ENCODE measurements at regions not wholly inside any gene's neighbourhood (a gene's known extent, or its start where the extent isn't known, plus 50 kb on each side); places are given as distances from the start of the nearest gene placed in this dataset.

GRCh38 chrX:131779741-131780140, 235.9 kb downstream of the OR13H1 start:
- DNase-seq, result no peak

- DNase-seq, result no peak
Measured at GRCh38 chrX:131782646-131783045, 238.8 kb downstream of the OR13H1 start.

DNA sequence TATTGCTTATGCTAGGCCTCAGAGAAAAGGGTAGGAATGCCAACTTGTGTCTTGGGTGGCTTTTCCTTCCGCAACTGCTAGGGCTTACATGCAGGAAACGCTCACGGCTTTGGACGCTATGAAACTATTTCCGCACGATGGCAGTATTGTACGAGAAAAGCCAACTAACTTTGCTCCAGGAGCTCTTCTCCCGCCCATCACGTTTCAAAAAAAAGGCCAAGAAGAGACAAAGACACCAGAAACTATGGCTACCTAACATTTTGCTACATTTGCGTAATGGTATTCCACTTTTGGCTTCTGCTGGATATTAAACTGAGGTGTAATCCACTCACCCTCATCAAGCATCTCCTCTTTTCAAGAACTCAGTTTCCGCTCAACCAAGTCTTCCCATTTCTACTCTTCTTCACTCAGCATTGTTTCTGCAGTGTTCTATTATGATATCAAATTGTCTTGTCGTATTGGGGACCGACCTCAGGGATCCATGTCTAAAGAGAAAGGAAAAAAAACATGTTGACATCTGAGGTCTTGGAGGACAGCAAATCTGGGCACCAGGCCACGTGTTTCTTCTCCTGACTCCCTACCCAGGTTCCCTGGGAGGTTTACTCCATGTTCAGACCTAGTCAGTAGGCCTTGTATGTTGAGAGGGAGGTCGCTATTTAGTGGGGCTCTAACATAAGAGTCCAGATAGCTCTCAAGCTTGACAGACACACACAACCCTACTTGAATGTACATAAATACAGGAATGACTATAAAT, 239.4 kb upstream of the STK26 start:
- DNase-seq, result peak; percentile 75

DNA sequence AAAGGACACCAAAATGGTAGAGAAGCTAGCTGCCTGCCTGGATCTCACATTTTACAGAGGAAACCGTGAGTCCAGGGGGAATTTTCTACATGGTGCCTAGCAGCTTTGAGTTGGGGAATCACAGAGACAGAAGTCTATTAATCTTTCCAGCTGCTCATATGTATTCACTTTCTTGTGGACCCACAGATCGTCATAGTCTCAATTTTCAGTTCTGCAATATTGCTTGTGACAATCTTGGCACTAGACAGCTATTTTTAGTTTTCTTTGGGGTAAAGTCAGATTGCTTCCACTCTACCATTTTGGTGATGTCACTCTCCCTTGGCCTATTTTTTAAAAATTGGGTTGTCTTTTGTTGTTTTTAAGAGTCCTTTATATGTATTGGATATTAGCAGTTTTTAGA, 233.4 kb upstream of the STK26 start:
- no peak for DNase-seq

DNA sequence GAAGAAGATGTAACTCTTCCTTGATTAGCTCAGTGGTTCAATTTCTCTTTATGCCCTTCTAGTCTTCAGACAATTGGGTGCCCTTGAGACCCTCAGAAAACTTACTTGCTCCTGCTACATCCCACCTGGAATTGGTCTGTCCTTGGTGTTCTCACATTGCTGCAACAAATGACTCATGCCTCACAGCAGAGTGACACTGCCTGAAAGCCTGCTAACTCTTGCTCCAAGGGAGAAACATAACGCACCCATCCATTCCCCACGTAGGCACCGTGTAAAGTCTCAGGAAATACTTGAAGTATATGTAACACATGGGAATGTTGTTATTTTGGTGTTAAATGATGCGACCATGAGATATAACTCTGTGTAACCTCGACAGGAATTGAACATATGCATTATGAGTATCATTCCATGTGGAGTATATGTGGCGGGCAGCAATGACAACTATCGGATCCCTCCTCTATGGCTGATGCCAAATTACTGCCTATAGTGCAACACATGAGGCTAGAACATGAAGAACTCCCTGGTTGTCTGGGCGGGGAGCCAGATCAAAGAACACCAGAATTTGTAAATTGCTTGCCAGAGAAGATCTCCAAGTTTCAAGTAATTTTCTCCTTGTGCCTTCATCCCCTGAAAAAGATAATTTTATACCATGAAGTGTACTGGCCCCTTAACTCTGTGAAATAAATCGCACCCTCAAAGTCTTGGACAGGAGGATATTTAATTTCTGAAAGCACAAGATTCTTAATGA, 231.3 kb upstream of the STK26 start:
- DNase-seq, result no peak

- peak; percentile 88 for DNase-seq
Measured at GRCh38 chrX:131792356-131792749, 230.7 kb upstream of the STK26 start.

DNA sequence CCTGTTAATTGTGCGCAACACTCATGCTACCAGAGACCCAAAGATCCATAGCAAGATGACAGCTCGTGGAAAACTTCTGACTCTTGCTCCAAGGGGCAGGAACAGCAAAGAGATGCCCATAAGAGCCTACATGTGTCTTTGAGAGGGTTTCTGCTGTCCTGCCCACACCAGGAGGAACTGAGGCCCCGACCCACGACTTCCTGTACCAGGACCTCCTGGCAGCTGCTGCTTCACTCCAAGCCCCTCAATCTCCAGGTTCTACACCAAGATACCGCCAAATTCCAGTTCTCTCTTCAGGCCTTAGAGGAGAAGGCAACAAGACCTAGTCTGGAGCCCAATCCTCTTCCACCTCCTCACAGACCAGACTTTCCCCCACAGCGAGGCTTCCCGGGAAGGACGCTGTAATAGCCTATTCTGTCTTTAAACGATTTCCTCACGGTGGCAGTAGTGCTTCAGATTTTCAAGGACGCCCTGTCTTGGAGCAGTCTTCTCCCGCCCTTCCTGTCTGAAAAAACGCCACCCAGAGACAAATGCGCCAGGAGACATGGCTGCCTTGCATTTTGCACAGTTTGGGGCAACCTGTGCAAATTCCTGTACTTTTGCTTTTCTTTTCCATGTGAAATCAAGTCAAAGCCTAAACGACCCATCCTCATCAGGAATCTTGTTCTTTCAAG, 230.2 kb upstream of the STK26 start:
- DNase-seq, result peak; percentile 80

DNA sequence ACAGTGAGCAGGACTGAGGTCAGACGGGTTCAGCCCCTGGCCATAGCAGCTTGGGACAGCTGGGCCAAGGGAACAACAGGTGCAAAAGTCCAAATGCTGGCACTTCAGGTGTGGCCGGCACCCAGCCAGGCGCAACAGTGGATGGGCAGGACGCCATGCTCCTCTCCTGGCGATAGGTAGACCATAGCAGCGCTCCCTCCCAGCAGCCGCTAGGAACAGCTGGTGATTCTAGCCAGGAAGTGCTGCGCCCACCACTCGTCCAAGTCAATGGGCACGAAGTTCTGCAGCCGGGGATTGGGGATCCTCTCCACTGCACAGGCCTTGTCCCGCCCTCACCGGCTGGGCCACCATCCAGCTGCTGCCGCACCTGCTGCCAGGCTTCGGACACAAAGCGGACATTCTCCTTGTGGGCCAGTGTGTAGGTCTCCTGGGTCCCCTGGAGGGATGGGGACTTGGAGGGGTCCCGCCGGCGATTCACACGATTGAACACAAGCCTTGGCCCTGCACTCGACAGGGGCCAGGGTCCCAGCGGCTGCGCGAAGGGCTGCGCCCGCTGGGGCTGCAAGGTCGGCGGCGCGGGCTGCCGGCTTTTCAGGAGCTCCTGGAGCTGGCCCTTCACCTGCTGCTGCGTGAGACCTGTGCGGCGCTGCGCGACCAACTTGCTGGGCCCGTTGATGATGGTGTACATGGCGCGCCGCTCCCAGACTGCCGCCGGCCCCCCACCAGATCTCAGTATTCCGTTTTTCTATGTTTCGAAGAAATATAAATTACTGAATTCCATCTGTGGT, 227.5 kb upstream of the STK26 start:
- no peak for DNase-seq

GRCh38 chrX:131801066-131801465, 222.0 kb upstream of the STK26 start:
- DNase-seq, result no peak

DNA sequence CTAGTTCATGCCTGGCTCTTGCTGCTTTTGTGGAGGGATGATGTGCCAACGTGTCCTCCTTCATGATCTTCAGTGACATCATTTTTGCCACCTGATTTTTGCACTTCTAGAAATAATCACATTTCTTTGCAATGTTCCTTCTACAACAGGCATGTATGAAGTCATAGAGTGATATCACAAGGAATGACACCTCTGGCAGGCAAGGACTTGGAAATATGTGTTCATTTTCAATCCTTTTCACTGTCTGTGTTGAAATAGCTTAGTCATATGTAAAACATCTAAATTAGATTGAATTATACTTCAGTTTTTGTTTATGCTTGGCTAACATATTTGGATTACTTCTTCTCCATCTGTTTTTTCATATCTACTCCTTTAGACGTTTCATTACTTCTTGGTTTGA, 221.2 kb upstream of the STK26 start:
- no peak for DNase-seq

DNA sequence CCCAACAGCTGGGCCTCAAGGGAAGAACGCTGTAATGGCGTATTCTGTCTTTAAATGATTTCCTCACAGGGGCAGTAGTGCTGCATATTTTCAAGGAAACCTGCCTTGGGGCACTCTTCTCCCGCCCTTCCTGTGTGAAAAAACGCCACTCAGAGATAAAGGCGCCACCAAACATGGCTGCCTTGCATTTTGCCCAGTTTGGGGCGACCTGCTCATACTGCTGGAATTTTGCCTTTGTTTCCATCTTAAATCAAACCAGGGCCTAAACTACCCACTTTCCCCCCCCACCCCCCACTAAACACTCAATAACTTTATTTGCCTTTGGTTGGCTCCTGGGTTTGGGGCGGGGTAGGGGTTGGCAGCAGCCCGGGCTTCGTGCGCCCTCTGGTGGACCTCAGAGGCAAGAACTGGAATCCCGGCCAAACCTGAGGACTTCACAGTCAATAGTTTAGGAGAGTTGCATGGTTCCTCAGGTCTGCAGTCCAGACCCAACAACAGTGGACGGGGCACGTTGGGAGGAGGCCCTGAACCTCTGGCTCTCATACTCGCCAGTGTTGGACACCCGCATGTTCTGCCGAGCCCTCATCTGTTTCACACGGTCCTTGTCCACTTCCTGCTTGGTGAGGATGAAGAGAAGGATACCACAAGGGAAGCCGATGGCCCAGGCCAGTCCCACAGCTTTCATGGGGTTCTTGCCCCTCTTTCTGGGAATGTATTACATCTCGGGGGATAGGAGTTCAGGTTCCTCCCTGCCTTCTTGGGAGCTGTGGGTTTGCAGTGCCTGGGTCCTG, 220.1 kb upstream of the STK26 start:
- DNase-seq, result peak; percentile 67

DNA sequence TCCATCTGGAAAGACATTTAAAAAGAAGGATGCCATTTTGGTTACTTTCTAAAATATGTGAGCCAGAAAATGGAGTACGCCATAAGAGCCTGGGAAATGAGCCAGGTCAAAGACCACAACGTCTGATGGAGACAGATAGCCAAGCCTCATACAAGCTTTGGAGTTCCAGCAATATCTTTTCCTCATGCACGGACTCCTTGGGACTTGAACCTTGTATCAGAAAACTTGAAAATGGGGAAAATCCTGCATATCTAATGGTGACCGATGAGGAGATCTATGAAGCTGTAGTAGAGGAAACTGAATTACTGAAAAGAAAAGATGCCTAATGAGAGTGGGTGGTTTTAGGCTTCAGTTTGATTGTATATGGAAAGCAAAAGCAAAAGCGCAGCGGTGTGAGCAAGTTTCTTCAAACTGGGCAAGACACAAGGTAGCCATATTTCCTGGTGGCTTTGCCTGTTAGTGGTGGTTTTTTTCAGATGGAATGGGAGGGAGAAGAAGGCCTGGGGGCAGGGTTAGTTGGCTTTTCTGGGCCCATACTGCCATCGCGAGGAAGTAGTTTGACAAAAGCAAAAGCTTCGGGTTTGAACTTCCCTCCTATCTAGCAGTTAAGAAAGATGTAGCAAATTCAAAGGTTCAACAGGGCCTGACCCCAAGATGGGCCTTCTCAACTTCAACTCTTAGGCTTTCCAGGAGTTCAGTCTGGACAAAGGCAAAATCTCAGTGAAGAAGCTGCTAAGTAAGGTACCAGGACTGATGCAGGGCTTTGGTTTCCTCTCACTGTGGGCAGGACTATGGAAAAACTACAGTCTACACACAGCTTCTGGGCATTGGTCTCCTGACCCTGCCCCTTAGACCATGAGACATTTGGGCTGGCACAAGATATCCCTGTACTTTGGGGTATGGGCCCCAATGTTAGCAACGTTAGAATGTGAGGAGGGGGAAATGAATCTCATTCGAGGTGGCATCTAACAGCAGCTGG, 210.0 kb upstream of the STK26 start:
- peak; percentile 90 for DNase-seq

DNA sequence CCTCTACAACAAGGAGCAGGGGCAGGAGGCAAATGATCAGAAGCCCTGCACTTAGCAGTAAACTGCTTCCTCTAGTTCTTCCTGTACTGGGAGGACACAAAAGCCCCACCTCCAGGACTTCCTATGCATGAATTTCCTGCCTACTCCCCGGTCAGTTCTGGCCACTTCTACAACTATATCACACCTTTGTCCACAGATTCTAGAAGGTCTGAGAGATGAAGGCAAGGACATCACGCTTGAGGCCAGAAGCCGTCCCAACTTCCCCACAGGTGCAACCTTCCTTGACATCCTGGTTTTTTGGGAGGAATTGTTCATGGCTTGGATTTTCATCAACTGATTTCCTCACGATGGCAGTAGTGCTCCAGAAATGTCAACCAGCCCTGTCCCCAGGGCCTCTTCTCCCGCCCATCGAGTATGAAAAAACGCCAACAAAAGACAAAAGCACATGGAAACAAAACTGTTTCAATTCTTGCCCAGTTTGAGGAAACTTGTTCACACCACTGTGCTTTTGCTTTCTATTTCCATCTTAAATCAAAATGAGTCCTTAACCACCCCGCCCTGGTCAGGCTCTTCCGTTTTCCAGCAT, 206.5 kb upstream of the STK26 start:
- DNase-seq, result peak; percentile 78

- DNase-seq, result no peak
Measured at GRCh38 chrX:131818297-131818936, 204.7 kb upstream of the STK26 start.

GRCh38 chrX:131821945-131822622, 201.0 kb upstream of the STK26 start:
- DNase-seq, result peak; percentile 78

GRCh38 chrX:131826572-131826971, 196.5 kb upstream of the STK26 start:
- DNase-seq, result no peak

- peak; percentile 44 for DNase-seq
Measured at GRCh38 chrX:131827935-131828334, 195.2 kb upstream of the STK26 start.

GRCh38 chrX:131828482-131828881, 194.6 kb upstream of the STK26 start:
- no peak for DNase-seq

DNA sequence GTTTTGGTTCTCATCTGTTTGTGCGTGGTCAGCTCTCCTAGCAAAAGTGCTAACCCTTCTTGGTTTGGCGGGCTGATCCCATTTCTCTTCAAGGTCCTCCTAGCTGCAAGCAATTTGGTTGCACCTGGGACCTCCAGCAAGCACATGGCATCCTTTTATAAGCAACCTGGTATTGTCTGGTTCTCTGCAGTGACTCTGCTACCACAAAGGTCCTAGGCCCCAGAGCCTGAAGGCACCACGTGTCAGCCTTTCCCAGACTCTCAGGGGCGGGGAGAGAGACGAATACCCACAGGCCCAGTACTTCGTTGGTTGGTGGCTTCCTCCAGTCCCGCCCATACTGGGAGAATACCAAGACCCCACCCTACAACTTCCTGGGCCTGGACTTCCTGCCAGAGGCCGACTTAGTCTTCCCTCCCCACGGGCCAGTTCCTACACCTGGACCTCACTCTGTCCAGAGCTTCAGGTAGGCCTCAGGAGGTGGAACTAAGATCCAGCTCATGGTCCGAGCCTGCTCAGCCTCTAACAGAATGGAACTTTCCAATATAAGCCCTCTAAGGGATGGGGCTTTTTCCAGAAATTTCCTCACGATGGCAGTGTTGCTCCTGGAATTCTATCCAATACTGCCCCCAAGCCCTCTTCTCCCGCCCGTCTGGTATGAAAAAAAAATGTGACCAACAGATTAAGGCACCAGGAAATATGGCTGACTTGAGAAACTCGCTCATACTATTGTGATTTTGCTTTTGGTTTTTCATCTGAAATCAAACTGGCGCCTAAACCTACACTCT, 192.5 kb upstream of the STK26 start:
- peak; percentile 83 for DNase-seq
